Coronary artery (tissue), 2 donors: ENCODE measurements at regions not wholly inside any gene's neighbourhood (a gene's known extent, or its start where the extent isn't known, plus 50 kb on each side); places are given as distances from the start of the nearest gene placed in this dataset.

Experiments used
- DNase-seq: peaks from one replicate; pipeline ENCODE4 v3.0.0-alpha.2; 2017; ENCODE audit warnings: low spot score
- H3K27ac ChIP-seq, 2 donors: fragments of 200-600 bp; sonication (generic); one replicate each; pipeline ENCODE4 v1.5.1; 2016 to 2019
- H3K4me3 ChIP-seq: fragments of 200-600 bp; sonication (generic); 2 replicates; pipeline ENCODE4 v1.5.1; 2016; ENCODE audit warnings: mild to moderate bottlenecking, moderate library complexity
- CTCF ChIP-seq: fragments of 200-600 bp; sonication (generic); IDR thresholded peaks from one replicate; pipeline ENCODE4 v1.5.1; 2019; ENCODE audit warnings: antibody characterized with exemption

- no peak for TF ChIP-seq CTCF
- H3K27ac ChIP-seq: no peak overlapping the region
- no peak for DNase-seq
- H3K4me3 ChIP-seq: no peak overlapping the region
Measured at GRCh38 chr12:73731658-73732057, 806.0 kb upstream of the ATXN7L3B start.

- no peak overlapping the region for H3K4me3 ChIP-seq
Measured at GRCh38 chr12:73769337-73769736, 768.3 kb upstream of the ATXN7L3B start.

GRCh38 chr12:73798523-73798922 is 739.1 kb upstream of the ATXN7L3B start:
- no peak for TF ChIP-seq CTCF
- H3K27ac ChIP-seq: no peak overlapping the region

More at GRCh38 chr12:73769337-73769736, 768.3 kb upstream of the ATXN7L3B start:
- H3K27ac ChIP-seq: no peak overlapping the region
- TF ChIP-seq CTCF: no peak
- no peak for DNase-seq

GRCh38 chr12:73815072-73815645 is 722.5 kb upstream of the ATXN7L3B start:
- no peak overlapping the region for H3K4me3 ChIP-seq
- TF ChIP-seq CTCF: no peak
- no peak overlapping the region for H3K27ac ChIP-seq
- no peak for DNase-seq

More at GRCh38 chr12:73798523-73798922, 739.1 kb upstream of the ATXN7L3B start:
- H3K4me3 ChIP-seq: no peak overlapping the region
- DNase-seq: no peak

GRCh38 chr12:73817161-73817560 is 720.5 kb upstream of the ATXN7L3B start:
- H3K27ac ChIP-seq: no peak overlapping the region
- DNase-seq: no peak
- no peak for TF ChIP-seq CTCF
- no peak overlapping the region for H3K4me3 ChIP-seq

GRCh38 chr12:73833746-73834145 is 703.9 kb upstream of the ATXN7L3B start:
- no peak overlapping the region for H3K4me3 ChIP-seq
- TF ChIP-seq CTCF: no peak
- H3K27ac ChIP-seq: no peak overlapping the region
- no peak for DNase-seq

GRCh38 chr12:73841963-73842362 is 695.7 kb upstream of the ATXN7L3B start:
- TF ChIP-seq CTCF: no peak
- no peak overlapping the region for H3K4me3 ChIP-seq
- no peak for DNase-seq
- H3K27ac ChIP-seq: no peak overlapping the region
